Activated naive CD4-positive, alpha-beta T cell treated with anti-CD3 and anti-CD28 coated beads for 36 hours (primary cell): ENCODE measurements at regions not wholly inside any gene's neighbourhood (a gene's known extent, or its start where the extent isn't known, plus 50 kb on each side); places are given as distances from the start of the nearest gene placed in this dataset.

Experiments used
- CTCF ChIA-PET: fragments of 350-600 bp; sonication (Branson Sonifier 250); formaldehyde crosslinking; loops from one replicate; lab custom pipeline; 2021; ENCODE audit warnings: antibody characterized with exemption; lab: Charles Lee
- DNase-seq: peaks from one replicate; pipeline ENCODE4 v3.0.0-alpha.2; 2020
- H3K27ac Mint-ChIP-seq: one replicate; pipeline ENCODE4 v1.8.0; 2021; ENCODE audit warnings: mild to moderate bottlenecking, mixed read lengths
- H3K27me3 Mint-ChIP-seq: one replicate; pipeline ENCODE4 v1.8.0; 2021; ENCODE audit warnings: low read depth, mixed read lengths
- H3K36me3 Mint-ChIP-seq: one replicate; pipeline ENCODE4 v1.8.0; 2021; ENCODE audit warnings: low read depth, mixed read lengths
- H3K4me1 Mint-ChIP-seq: one replicate; pipeline ENCODE4 v1.8.0; 2021; ENCODE audit warnings: low read depth, mixed read lengths
- H3K4me3 Mint-ChIP-seq: one replicate; pipeline ENCODE4 v1.8.0; 2021; ENCODE audit warnings: mild to moderate bottlenecking, moderate library complexity, mixed read lengths
- H3K9me3 Mint-ChIP-seq: one replicate; pipeline ENCODE4 v1.8.0; 2021; ENCODE audit warnings: mixed read lengths
- intact Hi-C: fragments of 100-400 bp; cut with micrococcal nuclease; formaldehyde crosslinking; loops from one replicate; pipeline ENCODE4 v1.15.1; 2023

DNA sequence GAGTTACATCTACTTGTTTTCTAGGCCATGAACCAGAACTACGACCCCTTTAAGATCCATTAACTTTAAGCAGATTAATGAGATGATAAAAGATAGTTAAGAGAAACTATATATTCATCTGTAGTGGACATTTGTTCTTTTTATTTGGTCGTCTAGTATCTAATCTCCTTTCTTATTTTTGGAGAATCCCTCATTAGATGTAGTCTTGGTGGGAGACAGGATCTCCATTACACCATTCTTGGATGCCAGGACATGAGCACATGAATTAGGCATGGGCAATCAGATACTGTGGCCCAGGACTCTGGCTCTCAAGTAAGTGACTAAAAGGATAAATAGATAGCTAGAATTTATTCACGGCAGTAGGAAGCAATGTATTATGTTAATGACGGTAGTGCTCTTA, 245.0 kb downstream of the ATP23 start:
- H3K27me3 Mint-ChIP-seq, result no peaks in the 10 kb centered on the region
- CTCF ChIA-PET, result no interaction called here
- no peak for DNase-seq
- no peaks in the 10 kb centered on the region for H3K4me1 Mint-ChIP-seq
- H3K4me3 Mint-ChIP-seq, result no peak overlapping the region
- intact Hi-C loops, result no loop called here
- H3K9me3 Mint-ChIP-seq, result peaks cover 4% of the 10 kb centered on the region
- no peaks in the 10 kb centered on the region for H3K36me3 Mint-ChIP-seq
- H3K27ac Mint-ChIP-seq, result no peak overlapping the region

DNA sequence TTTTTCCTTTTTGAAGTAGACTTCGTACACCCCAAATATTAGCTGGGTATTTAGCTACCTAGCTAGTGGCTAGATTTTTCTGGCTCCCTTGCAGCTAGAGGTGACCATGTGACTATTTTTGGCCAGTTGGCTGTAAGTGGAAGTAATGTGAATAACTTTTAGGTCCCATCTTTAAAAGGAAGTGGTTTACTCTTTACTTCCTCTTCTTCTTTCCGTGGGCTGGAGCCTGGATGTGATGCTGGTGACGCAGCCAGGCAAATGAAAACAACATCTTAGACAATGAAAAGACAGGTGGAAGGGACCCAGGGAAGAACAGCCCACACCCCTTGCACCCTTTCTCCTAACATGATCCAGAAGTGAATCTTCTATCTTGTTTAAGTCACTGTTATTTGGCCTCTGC, 245.5 kb downstream of the ATP23 start:
- Mint-ChIP-seq H3K4me3 (no peak overlapping the region), H3K27me3 (no peaks in the 10 kb centered on the region), H3K27ac (no peak overlapping the region), H3K36me3 (no peaks in the 10 kb centered on the region), H3K4me1 (no peaks in the 10 kb centered on the region), H3K9me3 (peaks cover 5% of the 10 kb centered on the region)
- CTCF ChIA-PET, result no interaction called here
- no peak for DNase-seq
- intact Hi-C loops, result no loop called here

DNA sequence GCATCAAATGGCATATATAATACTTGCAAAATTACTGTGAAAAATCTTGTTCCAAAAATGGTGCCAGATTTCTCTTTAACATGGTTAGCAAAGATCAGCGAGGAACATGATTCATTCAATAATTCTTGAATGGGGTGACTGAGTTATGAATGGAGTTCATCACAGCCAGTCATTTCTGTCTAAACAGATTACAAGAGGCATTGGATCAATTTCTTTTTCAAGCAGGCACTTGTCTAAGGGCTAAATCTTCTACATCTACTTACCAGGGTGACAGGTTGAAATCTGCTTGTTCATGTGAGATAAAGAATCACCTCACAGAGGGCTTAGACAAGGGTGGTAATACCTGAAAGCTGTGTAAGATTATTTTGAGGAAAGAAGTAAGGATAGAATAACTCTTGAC, 247.7 kb downstream of the ATP23 start:
- Mint-ChIP-seq H3K9me3 (peaks cover 5% of the 10 kb centered on the region), H3K27ac (no peak overlapping the region), H3K4me1 (no peaks in the 10 kb centered on the region), H3K36me3 (no peaks in the 10 kb centered on the region), H3K4me3 (no peak overlapping the region), H3K27me3 (peaks cover 4% of the 10 kb centered on the region)
- DNase-seq, result no peak
- CTCF ChIA-PET, result no interaction called here
- intact Hi-C loops, result no loop called here

DNA sequence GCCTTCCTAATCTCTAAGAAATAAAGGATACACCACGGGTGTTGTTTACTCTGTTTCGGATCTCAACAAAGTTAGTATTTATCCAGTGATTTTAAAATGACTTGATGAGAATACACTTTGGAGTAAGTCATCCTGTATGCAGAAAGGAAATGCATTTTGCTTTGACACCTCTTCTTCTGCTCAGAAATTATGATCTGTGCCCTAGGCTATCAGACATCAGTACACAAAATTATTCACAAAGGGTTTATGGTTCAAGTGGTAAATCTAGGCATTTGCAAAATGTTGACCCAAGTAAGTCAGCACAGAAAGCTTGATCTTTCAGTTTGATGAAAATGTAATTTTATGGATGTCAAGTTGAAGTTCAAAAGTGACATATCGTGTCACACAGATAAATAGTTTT, 248.5 kb downstream of the ATP23 start:
- H3K36me3 Mint-ChIP-seq, result no peaks in the 10 kb centered on the region
- peaks cover 4% of the 10 kb centered on the region for H3K27me3 Mint-ChIP-seq
- no peaks in the 10 kb centered on the region for H3K4me1 Mint-ChIP-seq
- CTCF ChIA-PET, result no interaction called here
- no peak overlapping the region for H3K27ac Mint-ChIP-seq
- no peak for DNase-seq
- peaks cover 5% of the 10 kb centered on the region for H3K9me3 Mint-ChIP-seq
- H3K4me3 Mint-ChIP-seq, result no peak overlapping the region
- intact Hi-C loops, result no loop called here

GRCh38 chr12:58190618-58191017, 249.3 kb downstream of the ATP23 start:
- CTCF ChIA-PET, result no interaction called here
- Mint-ChIP-seq H3K4me3 (no peak overlapping the region), H3K36me3 (no peaks in the 10 kb centered on the region), H3K27ac (no peak overlapping the region), H3K27me3 (peaks cover 4% of the 10 kb centered on the region), H3K9me3 (peaks cover 5% of the 10 kb centered on the region), H3K4me1 (no peaks in the 10 kb centered on the region)
- intact Hi-C loops, result no loop called here
- DNase-seq, result no peak

DNA sequence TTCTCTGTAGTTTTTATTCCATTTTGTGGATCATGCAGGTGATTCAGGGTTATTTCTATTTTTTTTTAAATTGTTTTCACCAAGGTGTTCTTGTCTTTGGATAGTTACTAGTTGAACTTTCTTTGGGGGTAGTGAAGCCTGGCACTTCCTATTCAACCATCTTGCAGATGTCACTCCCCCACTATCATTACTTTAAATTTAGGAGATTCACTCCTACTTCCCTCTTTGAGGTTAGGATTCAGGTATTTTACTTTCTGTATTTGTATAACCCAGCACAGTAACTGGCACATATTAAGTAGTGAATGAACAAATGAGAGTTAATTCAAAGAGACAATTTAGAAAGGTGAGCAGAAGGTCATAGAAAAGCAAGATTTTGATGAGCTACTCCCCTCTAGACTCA, 255.6 kb downstream of the ATP23 start:
- intact Hi-C loops, result no loop called here
- CTCF ChIA-PET, result no interaction called here
- Mint-ChIP-seq H3K27ac (no peak overlapping the region), H3K9me3 (no peaks in the 10 kb centered on the region), H3K27me3 (peaks cover 26% of the 10 kb centered on the region), H3K36me3 (no peaks in the 10 kb centered on the region), H3K4me1 (no peaks in the 10 kb centered on the region), H3K4me3 (no peak overlapping the region)
- DNase-seq, result no peak

DNA sequence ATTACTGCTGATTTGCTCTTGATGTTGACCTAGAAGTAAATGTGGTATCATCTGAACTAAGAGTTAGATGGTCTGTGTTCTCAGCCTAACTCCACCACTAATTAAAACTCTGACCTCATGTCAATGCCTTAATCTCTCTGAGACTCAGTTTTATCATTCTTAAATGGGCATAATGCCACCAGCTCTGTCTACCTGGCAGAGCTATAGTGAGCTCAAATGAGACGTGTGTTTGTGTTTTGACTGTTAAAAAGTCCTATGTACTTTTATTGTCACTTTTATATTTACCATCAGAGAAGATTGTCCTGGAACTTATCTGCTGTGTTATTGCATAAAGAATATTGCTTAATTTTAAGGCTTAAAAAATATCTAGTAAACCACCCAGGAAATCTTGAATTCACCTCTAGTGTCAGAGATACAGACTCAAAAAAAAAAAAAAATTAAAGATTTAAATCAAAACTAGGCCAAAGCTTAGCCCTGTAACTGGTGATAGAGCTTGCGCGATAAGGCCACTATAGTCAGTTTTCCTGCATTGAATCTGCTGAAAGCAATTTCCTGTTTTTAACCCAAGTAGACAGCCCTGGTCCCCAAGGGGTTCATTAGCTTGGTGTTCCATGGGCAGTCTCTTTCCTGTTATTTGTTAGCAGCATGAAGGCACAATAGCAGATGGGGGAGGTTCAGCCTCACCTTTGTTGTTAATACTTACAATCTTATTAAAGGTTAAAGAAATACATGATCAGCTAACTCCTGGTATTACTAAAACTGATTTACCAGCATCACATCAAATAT, 261.8 kb downstream of the ATP23 start:
- intact Hi-C loops, result no loop called here
- no peaks in the 10 kb centered on the region for H3K4me1 Mint-ChIP-seq
- H3K27me3 Mint-ChIP-seq, result peaks cover 13% of the 10 kb centered on the region
- H3K36me3 Mint-ChIP-seq, result no peaks in the 10 kb centered on the region
- H3K4me3 Mint-ChIP-seq, result no peak overlapping the region
- CTCF ChIA-PET, result no interaction called here
- DNase-seq, result no peak
- H3K9me3 Mint-ChIP-seq, result no peaks in the 10 kb centered on the region
- no peak overlapping the region for H3K27ac Mint-ChIP-seq

DNA sequence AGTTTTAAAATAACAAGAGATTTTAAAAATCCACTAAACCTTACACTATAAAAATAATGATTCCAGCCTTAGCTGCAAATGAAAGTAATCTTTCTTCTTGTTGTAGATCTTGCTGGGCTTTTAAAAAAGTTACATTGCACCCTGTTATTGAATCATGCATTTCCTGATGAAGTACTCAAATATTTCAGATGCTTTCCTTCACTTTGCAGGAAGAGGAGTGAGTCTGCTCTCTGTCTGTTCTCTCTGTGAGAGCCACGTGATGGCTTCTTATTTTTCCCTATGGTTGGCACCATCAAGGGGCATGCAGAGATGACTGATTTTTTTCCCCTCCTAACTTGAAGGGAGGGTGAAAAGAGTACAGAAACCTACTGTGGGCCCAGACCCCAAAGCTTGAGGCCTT, 262.7 kb downstream of the ATP23 start:
- no peak overlapping the region for H3K27ac Mint-ChIP-seq

DNA sequence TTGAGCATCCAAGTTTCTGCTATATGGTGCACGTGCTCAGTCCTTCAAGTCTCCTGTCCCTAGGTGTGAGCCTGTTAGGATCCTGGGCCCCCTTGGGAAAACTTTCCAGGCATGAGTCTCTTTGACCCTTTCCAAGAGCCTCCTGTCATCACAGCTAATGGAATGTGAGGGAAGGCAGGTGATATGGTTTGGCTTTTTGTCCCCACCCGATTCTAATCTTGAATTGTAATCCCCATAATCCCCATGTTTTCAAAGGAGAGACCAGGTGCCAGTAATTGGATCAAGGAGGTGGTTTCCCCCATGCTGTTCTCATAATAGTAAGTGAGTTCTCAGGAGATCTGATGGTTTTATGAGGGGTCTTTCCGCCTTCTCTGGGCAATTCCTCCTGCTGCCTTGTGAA, 265.5 kb downstream of the ATP23 start:
- Mint-ChIP-seq H3K27me3 (peaks cover 1% of the 10 kb centered on the region), H3K4me1 (no peaks in the 10 kb centered on the region), H3K9me3 (no peaks in the 10 kb centered on the region), H3K36me3 (no peaks in the 10 kb centered on the region), H3K27ac (no peak overlapping the region), H3K4me3 (no peak overlapping the region)
- CTCF ChIA-PET, result no interaction called here
- intact Hi-C loops, result no loop called here
- DNase-seq, result no peak

More for the DNA sequence above, 262.7 kb downstream of the ATP23 start:
- intact Hi-C loops, result no loop called here
- Mint-ChIP-seq H3K9me3 (no peaks in the 10 kb centered on the region), H3K4me1 (no peaks in the 10 kb centered on the region), H3K4me3 (no peak overlapping the region), H3K36me3 (no peaks in the 10 kb centered on the region), H3K27me3 (peaks cover 7% of the 10 kb centered on the region)
- CTCF ChIA-PET, result no interaction called here
- no peak for DNase-seq

DNA sequence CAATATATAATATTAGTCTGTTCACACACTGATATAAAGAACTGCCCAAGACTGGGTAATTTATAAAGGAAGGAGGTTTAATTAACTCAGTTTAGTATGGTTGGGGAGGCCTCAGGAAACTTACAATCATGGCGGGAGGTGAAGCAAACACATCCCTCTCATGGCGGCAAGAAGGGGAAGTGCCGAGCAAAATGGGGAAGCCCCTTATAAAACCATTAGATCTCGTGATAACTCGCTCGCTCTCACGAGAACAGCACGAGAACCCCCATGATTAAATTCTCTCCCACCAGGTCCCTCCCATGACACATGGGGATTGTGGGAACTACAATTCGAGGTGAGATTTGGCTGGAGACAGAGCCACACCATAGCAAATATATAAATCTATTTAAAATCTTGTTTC, 269.8 kb downstream of the ATP23 start:
- no peak for DNase-seq
- intact Hi-C loops, result no loop called here
- no peaks in the 10 kb centered on the region for H3K9me3 Mint-ChIP-seq
- no peak overlapping the region for H3K27ac Mint-ChIP-seq
- H3K4me3 Mint-ChIP-seq, result no peak overlapping the region
- no peaks in the 10 kb centered on the region for H3K36me3 Mint-ChIP-seq
- CTCF ChIA-PET, result no interaction called here
- H3K4me1 Mint-ChIP-seq, result no peaks in the 10 kb centered on the region
- no peaks in the 10 kb centered on the region for H3K27me3 Mint-ChIP-seq

GRCh38 chr12:58217130-58217529, 275.8 kb downstream of the ATP23 start:
- Mint-ChIP-seq H3K27me3 (no peaks in the 10 kb centered on the region), H3K27ac (no peak overlapping the region), H3K36me3 (no peaks in the 10 kb centered on the region), H3K9me3 (no peaks in the 10 kb centered on the region), H3K4me1 (no peaks in the 10 kb centered on the region), H3K4me3 (no peak overlapping the region)
- DNase-seq, result no peak
- intact Hi-C loops, result no loop called here
- CTCF ChIA-PET, result no interaction called here

- CTCF ChIA-PET, result no interaction called here
- Mint-ChIP-seq H3K4me3 (no peak overlapping the region), H3K4me1 (no peaks in the 10 kb centered on the region), H3K36me3 (no peaks in the 10 kb centered on the region), H3K27ac (no peak overlapping the region), H3K9me3 (peaks cover 2% of the 10 kb centered on the region), H3K27me3 (peaks cover 2% of the 10 kb centered on the region)
- no peak for DNase-seq
- intact Hi-C loops, result no loop called here
Observed at GRCh38 chr12:58224536-58225105, 283.3 kb downstream of the ATP23 start.

- H3K4me3 Mint-ChIP-seq, result no peak overlapping the region
- intact Hi-C loops, result no loop called here
- H3K27ac Mint-ChIP-seq, result no peak overlapping the region
- H3K9me3 Mint-ChIP-seq, result peaks cover 2% of the 10 kb centered on the region
- peaks cover 6% of the 10 kb centered on the region for H3K27me3 Mint-ChIP-seq
- H3K36me3 Mint-ChIP-seq, result no peaks in the 10 kb centered on the region
- no peaks in the 10 kb centered on the region for H3K4me1 Mint-ChIP-seq
- CTCF ChIA-PET, result no interaction called here
- DNase-seq, result no peak
Observed at GRCh38 chr12:58225203-58225877, 284.0 kb downstream of the ATP23 start.
